ENCODE measurements at regions not wholly inside any gene's neighbourhood (a gene's known extent, or its start where the extent isn't known, plus 50 kb on each side); places are given as distances from the start of the nearest gene placed in this dataset.

DNA sequence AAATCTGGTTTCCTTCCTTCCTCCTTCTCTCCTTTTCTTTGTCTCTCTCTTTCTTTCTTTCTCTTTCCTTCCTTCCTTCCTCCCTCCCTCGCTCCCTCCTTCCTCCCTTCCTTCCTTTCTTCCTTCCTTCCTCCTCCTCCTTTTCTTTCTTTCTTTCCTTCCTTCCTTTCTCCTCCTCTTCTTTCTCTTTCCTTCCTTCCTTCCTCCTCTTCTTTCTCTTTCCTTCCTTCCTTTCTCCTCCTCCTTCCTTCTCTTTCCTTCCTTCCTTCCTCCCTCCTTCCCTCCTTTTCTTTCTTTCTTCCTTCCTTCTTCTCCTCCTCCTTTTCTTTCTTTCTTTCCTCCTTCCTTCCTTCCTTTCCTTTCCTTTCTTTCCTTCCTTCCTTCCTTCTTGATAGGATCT lies 61.2 kb downstream of the VIP start:
- intact Hi-C loops (cut with micrococcal nuclease; ENCODE audit: unreplicated experiment) = no loop called here
- TF ChIP-seq EZH2 (IDR thresholded peaks at IDR 0.05; ENCODE audit: low read depth) (no peak), CTCF (conservative IDR thresholded peaks at IDR 0.05) (no peak)
- no peak for DNase-seq
- Histone ChIP-seq H3K4me1 (replicated peaks; ENCODE audit: insufficient read depth) (no peaks in the 10 kb centered on the region), H3K27me3 (ENCODE audit: insufficient read depth, low read depth) (no peaks in the 10 kb centered on the region), H3K4me3 (no peak overlapping the region), H3K9me2 (ENCODE audit: insufficient read depth) (no peaks in the 10 kb centered on the region), H2AFZ (no peak overlapping the region), H3K79me2 (ENCODE audit: low read depth) (no peaks in the 10 kb centered on the region), H3K4me2 (no peak overlapping the region), H3K36me3 (ENCODE audit: low read depth) (no peaks in the 10 kb centered on the region), H3F3A (ENCODE audit: insufficient read depth, low read depth) (no peaks in the 10 kb centered on the region), H3K9me3 (ENCODE audit: insufficient read depth, low read depth) (no peaks in the 10 kb centered on the region), H4K20me1 (ENCODE audit: insufficient read depth) (no peaks in the 10 kb centered on the region), H3K27ac (no peak overlapping the region)
- POLR2A ChIA-PET (ENCODE audit: unreplicated experiment) = no interaction called here
- CTCF ChIA-PET = no interaction called here
- no TSS peak for BruUV-seq (replicated peaks)

DNA sequence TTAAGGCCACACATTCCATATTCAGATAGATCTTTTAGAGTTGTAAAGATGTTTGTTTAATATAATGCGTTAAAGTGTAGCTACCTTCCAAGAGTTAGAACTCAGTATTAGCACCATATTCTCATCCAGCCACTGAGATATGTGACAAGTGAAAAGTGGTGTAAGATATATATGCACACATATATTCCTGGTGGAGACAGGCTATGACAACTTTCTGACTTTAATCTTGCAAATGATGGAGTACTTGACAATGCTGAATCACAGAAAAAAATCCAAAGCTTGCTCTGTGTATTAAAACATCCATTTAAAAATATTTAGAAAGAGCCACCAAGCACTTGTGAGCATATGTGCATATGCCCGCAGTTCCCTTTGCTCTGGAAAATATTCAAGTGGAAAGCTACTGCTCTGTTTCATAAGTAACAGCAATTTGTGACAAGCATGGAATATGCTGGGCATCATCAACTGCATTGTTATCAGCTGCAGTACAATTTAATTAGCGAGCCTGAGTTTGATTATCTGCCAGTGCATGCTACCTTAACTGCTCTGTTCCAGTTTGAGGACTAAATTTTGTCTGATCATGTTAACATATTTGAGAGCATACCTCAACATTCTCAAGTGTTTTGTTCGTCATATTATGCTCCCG lies 64.8 kb downstream of the VIP start:
- TF ChIP-seq EZH2 (IDR thresholded peaks at IDR 0.05; ENCODE audit: low read depth) (no peak), CTCF (conservative IDR thresholded peaks at IDR 0.05) (no peak)
- intact Hi-C loops (cut with micrococcal nuclease; ENCODE audit: unreplicated experiment) = no loop called here
- H2AFZ ChIP-seq = no peak overlapping the region
- no peaks in the 10 kb centered on the region for H3K36me3 ChIP-seq (ENCODE audit: low read depth)
- no peaks in the 10 kb centered on the region for H3F3A ChIP-seq (ENCODE audit: insufficient read depth, low read depth)
- no peak overlapping the region for H3K4me3 ChIP-seq
- no peaks in the 10 kb centered on the region for H3K79me2 ChIP-seq (ENCODE audit: low read depth)
- no peaks in the 10 kb centered on the region for H4K20me1 ChIP-seq (ENCODE audit: insufficient read depth)
- H3K9me2 ChIP-seq (ENCODE audit: insufficient read depth) = no peaks in the 10 kb centered on the region
- no peaks in the 10 kb centered on the region for H3K9me3 ChIP-seq (ENCODE audit: insufficient read depth, low read depth)
- no peak for DNase-seq
- H3K27me3 ChIP-seq (ENCODE audit: insufficient read depth, low read depth) = no peaks in the 10 kb centered on the region
- no peak overlapping the region for H3K4me2 ChIP-seq
- H3K27ac ChIP-seq = no peak overlapping the region
- ChIA-PET POLR2A (ENCODE audit: unreplicated experiment) (no interaction called here), CTCF (no interaction called here)
- BruUV-seq (replicated peaks) = no TSS peak
- no peaks in the 10 kb centered on the region for H3K4me1 ChIP-seq (replicated peaks; ENCODE audit: insufficient read depth)

GRCh38 chr6:152816055-152816454 lies 65.5 kb downstream of the VIP start:
- no peaks in the 10 kb centered on the region for H3K9me2 ChIP-seq (ENCODE audit: insufficient read depth)
- no peaks in the 10 kb centered on the region for H3K79me2 ChIP-seq (ENCODE audit: low read depth)
- H3K4me1 ChIP-seq (replicated peaks; ENCODE audit: insufficient read depth) = no peaks in the 10 kb centered on the region
- H3K4me3 ChIP-seq = no peak overlapping the region
- H3K4me2 ChIP-seq = no peak overlapping the region
- intact Hi-C loops (cut with micrococcal nuclease; ENCODE audit: unreplicated experiment) = no loop called here
- H3K9me3 ChIP-seq (ENCODE audit: insufficient read depth, low read depth) = no peaks in the 10 kb centered on the region
- no peaks in the 10 kb centered on the region for H3F3A ChIP-seq (ENCODE audit: insufficient read depth, low read depth)
- ChIA-PET POLR2A (ENCODE audit: unreplicated experiment) (no interaction called here), CTCF (no interaction called here)
- no TSS peak for BruUV-seq (replicated peaks)
- H3K36me3 ChIP-seq (ENCODE audit: low read depth) = no peaks in the 10 kb centered on the region
- no peak for DNase-seq
- no peak overlapping the region for H3K27ac ChIP-seq
- no peaks in the 10 kb centered on the region for H4K20me1 ChIP-seq (ENCODE audit: insufficient read depth)
- TF ChIP-seq CTCF (conservative IDR thresholded peaks at IDR 0.05) = no peak
- no peak for TF ChIP-seq EZH2 (IDR thresholded peaks at IDR 0.05; ENCODE audit: low read depth)
- no peaks in the 10 kb centered on the region for H3K27me3 ChIP-seq (ENCODE audit: insufficient read depth, low read depth)
- H2AFZ ChIP-seq = no peak overlapping the region
